HS-5 (cell line): ENCODE measurements at regions not wholly inside any gene's neighbourhood (a gene's known extent, or its start where the extent isn't known, plus 50 kb on each side); places are given as distances from the start of the nearest gene placed in this dataset.

Experiments
- DNase-seq: peaks from one replicate; pipeline ENCODE4 v3.0.0-alpha.2; 2012; ENCODE audit warnings: low read depth

- no peak for DNase-seq
These were observed 154.1 kb upstream of the HS6ST1 start for GRCh38 chr2:128472789-128473174.

GRCh38 chr2:128473175-128474035, 154.7 kb upstream of the HS6ST1 start:
- no peak for DNase-seq

GRCh38 chr2:128474036-128474955, 155.6 kb upstream of the HS6ST1 start:
- no peak for DNase-seq

GRCh38 chr2:128474962-128475361, 156.3 kb upstream of the HS6ST1 start:
- DNase-seq, result no peak

- DNase-seq, result no peak
These were observed 157.0 kb upstream of the HS6ST1 start for GRCh38 chr2:128475427-128476211.

GRCh38 chr2:128477026-128477820, 158.6 kb upstream of the HS6ST1 start:
- DNase-seq, result no peak

GRCh38 chr2:128477891-128478290, 159.2 kb upstream of the HS6ST1 start:
- no peak for DNase-seq

GRCh38 chr2:128485761-128486639, 167.3 kb upstream of the HS6ST1 start:
- no peak for DNase-seq

- no peak for DNase-seq
These were observed 168.1 kb upstream of the HS6ST1 start for GRCh38 chr2:128486640-128487375.

- no peak for DNase-seq
These were observed 169.2 kb upstream of the HS6ST1 start for GRCh38 chr2:128487650-128488387.

GRCh38 chr2:128488434-128488833, 169.8 kb upstream of the HS6ST1 start:
- no peak for DNase-seq

GRCh38 chr2:128489526-128490273, 171.0 kb upstream of the HS6ST1 start:
- DNase-seq, result no peak

- DNase-seq, result no peak
These were observed 171.7 kb upstream of the HS6ST1 start for GRCh38 chr2:128490321-128490720.

GRCh38 chr2:128490881-128491691, 172.4 kb upstream of the HS6ST1 start:
- no peak for DNase-seq

- no peak for DNase-seq
These were observed 173.1 kb upstream of the HS6ST1 start for GRCh38 chr2:128491692-128492244.

- no peak for DNase-seq
These were observed 174.5 kb upstream of the HS6ST1 start for GRCh38 chr2:128492966-128493811.
